ENCODE measurements at regions not wholly inside any gene's neighbourhood (a gene's known extent, or its start where the extent isn't known, plus 50 kb on each side); places are given as distances from the start of the nearest gene placed in this dataset.

GRCh38 chr5:152337484-152337883, 67.6 kb downstream of the NMUR2 start:
- no peak for DNase-seq

- no peak for DNase-seq
These were observed 69.6 kb downstream of the NMUR2 start for GRCh38 chr5:152335461-152335860.

DNA sequence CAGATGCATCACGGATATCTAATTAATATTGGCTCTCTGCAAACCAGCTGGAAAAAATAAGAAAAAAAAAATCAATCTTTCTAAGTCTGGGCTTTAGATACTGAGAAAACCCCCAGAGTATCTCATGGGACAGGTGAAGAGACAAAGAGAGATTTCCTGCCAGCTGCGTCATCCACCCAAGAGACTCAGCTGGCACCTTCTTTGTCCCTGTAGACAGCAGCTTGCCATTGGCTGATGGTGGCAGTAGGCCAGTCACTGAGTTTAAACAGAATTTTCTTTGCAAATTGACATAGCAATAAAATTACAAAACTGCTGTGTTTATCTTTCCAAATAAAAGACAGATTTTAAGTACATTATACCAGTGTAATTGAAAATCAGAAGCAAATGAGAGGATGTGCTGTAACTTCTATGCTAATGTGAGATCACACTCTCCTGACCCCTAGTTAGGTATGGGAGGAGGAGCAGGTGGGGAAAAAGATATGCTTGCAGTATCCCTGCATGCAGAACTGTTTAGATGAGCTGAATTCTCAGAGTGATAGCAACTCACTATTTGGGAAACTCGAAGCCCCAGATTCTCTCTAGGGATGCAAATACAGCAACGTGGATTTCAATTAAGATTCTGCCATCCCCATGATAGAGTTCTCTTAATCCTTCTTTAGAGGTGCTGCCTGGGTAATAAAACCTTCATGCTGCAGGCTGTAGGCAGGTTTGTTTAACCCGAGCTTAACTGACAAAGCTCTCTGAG, 72.2 kb downstream of the NMUR2 start:
- DNase-seq: no peak

- DNase-seq: no peak
These were observed 73.4 kb downstream of the NMUR2 start for GRCh38 chr5:152331718-152332117.

- no peak for DNase-seq
These were observed 74.1 kb downstream of the NMUR2 start for GRCh38 chr5:152331006-152331405.

DNA sequence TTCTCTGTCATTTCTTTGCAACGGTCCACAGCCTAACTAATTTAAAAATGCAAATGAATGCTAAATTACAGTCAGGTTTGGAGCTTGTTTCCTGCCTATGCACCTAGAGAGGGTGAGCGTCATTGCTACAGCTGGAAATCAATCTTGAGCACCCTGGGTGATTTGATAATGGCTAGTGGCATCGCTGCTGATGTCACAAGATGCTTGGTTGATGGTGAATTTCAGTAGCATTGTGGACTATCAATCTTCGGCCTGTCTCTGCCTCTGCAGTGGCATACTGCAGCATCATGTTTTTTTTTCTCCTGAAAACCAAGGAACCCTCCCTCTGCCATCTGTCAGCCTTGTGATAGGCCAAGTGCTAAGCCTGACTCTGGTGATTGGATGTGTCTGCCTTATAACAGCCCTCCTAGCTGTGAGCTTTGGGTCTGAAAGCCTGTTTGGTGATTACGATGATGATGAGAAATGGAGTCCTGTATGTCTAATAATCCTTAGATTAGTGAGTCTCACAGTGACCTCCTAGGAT, 75.3 kb downstream of the NMUR2 start:
- no peak for DNase-seq

DNA sequence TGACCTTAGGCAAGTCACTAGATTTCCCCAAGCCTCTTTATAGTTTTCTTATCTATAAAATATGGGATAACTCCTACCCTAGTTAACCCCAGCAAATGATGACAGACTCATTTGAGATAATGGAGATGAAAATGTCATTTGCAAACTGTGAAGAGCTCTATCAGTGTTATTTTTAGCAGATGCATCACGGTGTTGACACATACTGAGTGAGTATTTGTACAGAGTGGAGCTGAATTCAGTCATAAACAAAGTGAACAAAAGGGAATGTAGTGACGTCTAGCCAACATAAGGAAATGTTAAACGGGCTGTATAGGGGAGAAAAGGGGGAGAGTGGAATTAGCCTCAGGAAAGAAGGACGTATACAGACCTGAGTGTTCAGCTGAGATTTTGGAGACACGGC, 75.9 kb downstream of the NMUR2 start:
- DNase-seq: no peak

DNA sequence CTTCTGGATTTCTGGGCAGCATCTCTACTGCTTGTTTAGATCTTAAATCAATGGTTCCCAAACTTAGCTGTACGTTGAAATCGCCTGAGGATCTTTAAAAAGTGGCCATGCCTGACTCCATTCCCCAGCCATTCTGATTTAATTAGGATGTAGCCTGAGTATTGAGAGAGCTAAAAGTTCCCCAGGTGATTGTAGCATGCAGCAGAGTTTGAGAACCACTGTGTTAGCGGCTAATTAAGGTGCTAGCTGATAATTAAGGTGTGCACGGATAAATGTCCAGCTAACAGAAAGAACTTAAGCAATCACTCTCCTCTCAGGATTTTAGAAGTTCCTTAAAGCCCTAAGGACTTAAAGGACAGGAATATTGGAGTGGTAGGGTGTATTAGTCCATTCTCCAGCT, 89.1 kb downstream of the NMUR2 start:
- DNase-seq: no peak

- DNase-seq: no peak
These were observed 90.8 kb downstream of the NMUR2 start for GRCh38 chr5:152314196-152314829.

GRCh38 chr5:152309926-152310450, 95.1 kb downstream of the NMUR2 start:
- no peak for DNase-seq

GRCh38 chr5:152306386-152306785, 98.7 kb downstream of the NMUR2 start:
- no peak for DNase-seq

GRCh38 chr5:152305525-152305924, 99.6 kb downstream of the NMUR2 start:
- no peak for DNase-seq

GRCh38 chr5:152303841-152304240, 101.2 kb downstream of the NMUR2 start:
- no peak for DNase-seq

GRCh38 chr5:152297866-152298265, 107.2 kb downstream of the NMUR2 start:
- DNase-seq: no peak

- no peak for DNase-seq
These were observed 111.9 kb downstream of the NMUR2 start for GRCh38 chr5:152293189-152293588.

GRCh38 chr5:152290181-152290580, 114.9 kb downstream of the NMUR2 start:
- no peak for DNase-seq

DNA sequence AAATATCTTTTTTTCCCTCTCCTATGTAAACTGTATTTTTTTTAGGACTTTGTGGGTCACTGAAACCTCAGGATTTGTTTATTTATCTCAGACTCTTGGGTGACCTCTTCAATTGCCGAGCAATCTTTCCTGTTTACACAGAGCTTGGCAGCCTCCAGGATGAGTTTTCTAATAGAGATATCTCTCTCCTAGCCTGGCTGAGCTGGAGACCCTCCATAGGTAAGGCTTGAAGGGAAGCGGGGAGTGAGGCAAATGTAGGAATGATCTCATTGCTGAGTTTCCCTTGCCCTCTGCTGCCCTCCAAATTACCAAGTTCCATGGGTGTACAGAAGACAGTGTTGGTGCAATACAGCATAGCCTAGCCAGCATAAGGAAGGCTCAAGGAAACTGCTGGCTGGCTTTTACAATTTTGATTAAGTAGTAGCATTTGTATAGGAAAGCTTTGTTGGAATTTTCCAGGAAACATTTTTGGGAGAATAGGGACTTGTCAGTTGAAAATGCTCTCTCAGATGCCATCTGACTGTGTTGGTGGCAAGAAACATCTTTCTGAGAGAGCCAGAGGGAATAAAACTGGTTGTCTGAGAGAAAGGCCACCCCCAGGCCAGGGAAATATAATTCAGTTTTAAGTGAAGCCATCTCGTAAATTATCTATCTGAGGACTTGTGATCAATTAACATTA, 116.0 kb downstream of the NMUR2 start:
- no peak for DNase-seq

DNA sequence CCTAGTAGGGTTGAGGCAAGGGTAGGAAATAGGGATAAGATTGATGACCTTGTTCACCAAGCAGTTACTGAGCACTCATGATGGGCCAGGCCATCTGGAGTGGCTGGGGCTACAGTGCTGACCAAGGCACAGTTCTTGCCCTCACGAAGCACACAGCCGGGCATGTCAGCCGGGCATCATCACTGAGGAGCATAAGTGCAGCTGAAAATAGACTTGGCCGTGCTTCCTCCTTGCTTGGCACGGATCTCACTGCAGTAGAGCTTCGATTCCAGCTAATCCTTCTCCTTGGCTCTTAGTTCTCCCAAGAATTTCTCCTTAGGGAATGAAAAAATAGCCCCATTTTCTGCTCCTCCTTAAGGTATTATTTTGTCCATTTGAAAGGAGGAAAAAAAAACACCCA, 116.6 kb downstream of the NMUR2 start:
- DNase-seq: no peak

- no peak for DNase-seq
These were observed 119.3 kb downstream of the NMUR2 start for GRCh38 chr5:152285764-152286163.

DNA sequence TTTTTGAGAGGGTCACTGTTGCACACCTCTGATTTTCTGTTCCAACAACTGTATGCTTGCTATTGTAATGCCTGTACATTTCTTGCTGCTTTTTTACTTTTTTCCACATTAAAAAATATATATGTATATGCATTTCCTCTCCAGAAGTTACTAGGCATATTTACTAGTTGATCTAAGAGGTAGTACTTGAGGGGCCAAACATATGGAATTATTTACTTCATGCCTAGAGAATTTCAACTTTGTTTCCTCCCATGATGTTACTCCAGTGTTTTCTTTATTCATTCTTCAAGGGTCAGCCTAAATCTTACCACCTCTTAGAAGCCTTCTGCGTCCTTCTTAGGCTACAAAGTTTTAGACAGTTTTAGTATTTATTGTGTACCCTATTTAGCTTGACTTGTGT, 122.7 kb downstream of the NMUR2 start:
- DNase-seq: no peak

- no peak for DNase-seq
These were observed 127.1 kb downstream of the NMUR2 start for GRCh38 chr5:152277936-152278335.

DNA sequence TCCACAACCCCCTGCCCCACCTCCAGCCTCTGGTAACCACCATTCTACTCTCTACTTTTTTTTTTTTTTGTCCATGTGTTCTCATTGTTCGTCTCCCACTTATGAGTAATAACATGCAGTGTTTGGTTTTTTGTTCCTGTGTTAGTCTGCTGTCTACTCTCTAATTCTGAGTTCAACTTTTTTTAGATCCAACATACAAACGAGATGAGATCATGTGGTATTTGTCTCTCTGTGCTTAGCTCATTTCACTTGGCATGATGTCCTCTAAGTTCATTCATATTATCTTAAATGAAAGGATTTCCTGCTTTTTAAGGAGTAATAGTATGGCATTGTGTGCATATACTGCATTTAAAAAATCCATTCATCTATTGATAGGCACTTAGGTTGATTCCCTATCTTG, 130.9 kb downstream of the NMUR2 start:
- no peak for DNase-seq

- DNase-seq: no peak
These were observed 133.7 kb downstream of the NMUR2 start for GRCh38 chr5:152271420-152271819.

DNA sequence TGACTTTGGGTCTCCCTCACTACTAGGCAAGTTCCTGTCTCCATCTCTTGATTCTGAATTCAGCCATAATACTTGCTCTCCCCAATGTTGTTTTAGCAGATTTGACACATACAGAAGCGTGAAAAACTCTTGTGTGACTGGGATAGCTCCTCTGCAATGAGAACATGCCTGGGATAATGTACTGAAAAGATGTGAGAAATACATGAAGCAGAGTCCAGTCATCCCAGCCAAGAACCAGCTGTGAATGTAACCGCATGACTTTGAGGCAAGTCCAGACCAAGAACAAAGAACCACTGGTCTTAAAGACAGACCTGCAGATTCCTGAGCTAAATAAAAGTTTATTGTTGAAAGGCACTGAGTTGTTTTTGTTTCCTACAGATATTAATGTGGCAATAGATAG, 135.0 kb downstream of the NMUR2 start:
- no peak for DNase-seq
